Left lung (tissue), 4 donors: ENCODE measurements at regions not wholly inside any gene's neighbourhood (a gene's known extent, or its start where the extent isn't known, plus 50 kb on each side); places are given as distances from the start of the nearest gene placed in this dataset.
A peak's percentile ranks its signal among the peaks of the same experiment; 100 is the strongest.

ENCODE experiments used
- ATAC-seq: fragments of 200-7000 bp; cut with Tn5 transposase; one replicate; pipeline ENCODE4 v1.9.1; 2020; ENCODE audit warnings: moderate library complexity
- DNase-seq, 4 donors: peaks; one replicate each; pipeline ENCODE4 v3.0.0-alpha.2; 2013 to 2020
- H3K27ac ChIP-seq, 2 donors: fragments of 200-600 bp; sonication (generic) in 1 of 2; one replicate each; pipeline versions ENCODE4 v1.5.0 to v1.8.0; 2020 to 2021
- H3K27me3 ChIP-seq, 2 donors: fragments of 200-600 bp; sonication (generic) in 1 of 2; one replicate each; pipeline versions ENCODE4 v1.5.0 to v1.8.0; 2020 to 2021
- H3K36me3 ChIP-seq, 2 donors: fragments of 200-600 bp; sonication (generic) in 1 of 2; one replicate each; pipeline versions ENCODE4 v1.5.0 to v1.8.0; 2020 to 2021
- H3K4me1 ChIP-seq, 2 donors: fragments of 200-600 bp; one replicate each; pipeline ENCODE4 v1.8.0; 2021
- H3K4me3 ChIP-seq, 2 donors: fragments of 200-600 bp; sonication (generic) in 1 of 2; one replicate each; pipeline versions ENCODE4 v1.5.0 to v1.8.0; 2020 to 2021; ENCODE audit warnings: mild to moderate bottlenecking in 1 of 2
- H3K9me3 ChIP-seq, 2 donors: fragments of 200-600 bp; sonication (generic) in 1 of 2; one replicate each; pipeline versions ENCODE4 v1.5.0 to v1.8.0; 2020 to 2021
- intact Hi-C, 2 donors: fragments of 100-400 bp; cut with DNase I; formaldehyde crosslinking; loops; one replicate each; pipeline versions ENCODE4 v1.11.2 to v1.14.2; 2022
- TF ChIP-seq, protein P1 (sequence below), 2 donors: fragments of 200-600 bp; sonication (generic) in 1 of 2; IDR thresholded peaks; one replicate each; pipeline versions ENCODE4 v1.5.0 to v1.8.0; 2021; ENCODE audit warnings: antibody characterized with exemption in 2 of 2
- donor health status: DM: no; HTN: yes; CAD: no.
- donor health status: DM: no; HTN: no; CAD: no.

DNA sequence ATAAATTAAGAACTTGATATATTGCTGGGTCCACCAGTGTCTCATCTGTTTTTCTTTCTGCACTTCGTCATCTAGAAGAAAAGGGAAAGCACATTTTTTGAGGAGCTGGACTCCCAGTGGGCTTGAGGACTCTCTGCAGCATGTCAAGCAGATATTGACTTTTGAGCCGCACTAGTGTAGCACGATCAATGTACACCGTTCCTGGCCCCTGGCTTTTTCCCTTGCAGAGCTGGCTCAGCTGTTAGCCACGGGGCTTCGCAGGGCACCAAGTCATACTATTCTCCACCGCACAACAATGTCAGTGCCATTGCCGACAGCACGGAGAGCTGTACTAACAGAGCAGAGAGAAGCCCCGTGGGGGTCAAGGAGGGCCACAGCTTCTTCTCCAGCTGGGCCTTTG lies 235.4 kb upstream of the HABP2 start:
- Histone ChIP-seq H3K4me3 (no peak overlapping the region), H3K27me3 (no peaks in the 10 kb centered on the region), H3K4me1 (peaks cover 0 to 11% of the 10 kb centered on the region in 2 donors), H3K36me3 (no peaks in the 10 kb centered on the region), H3K27ac (no peak overlapping the region), H3K9me3 (no peaks in the 10 kb centered on the region)
- TF ChIP-seq, protein P1, sequence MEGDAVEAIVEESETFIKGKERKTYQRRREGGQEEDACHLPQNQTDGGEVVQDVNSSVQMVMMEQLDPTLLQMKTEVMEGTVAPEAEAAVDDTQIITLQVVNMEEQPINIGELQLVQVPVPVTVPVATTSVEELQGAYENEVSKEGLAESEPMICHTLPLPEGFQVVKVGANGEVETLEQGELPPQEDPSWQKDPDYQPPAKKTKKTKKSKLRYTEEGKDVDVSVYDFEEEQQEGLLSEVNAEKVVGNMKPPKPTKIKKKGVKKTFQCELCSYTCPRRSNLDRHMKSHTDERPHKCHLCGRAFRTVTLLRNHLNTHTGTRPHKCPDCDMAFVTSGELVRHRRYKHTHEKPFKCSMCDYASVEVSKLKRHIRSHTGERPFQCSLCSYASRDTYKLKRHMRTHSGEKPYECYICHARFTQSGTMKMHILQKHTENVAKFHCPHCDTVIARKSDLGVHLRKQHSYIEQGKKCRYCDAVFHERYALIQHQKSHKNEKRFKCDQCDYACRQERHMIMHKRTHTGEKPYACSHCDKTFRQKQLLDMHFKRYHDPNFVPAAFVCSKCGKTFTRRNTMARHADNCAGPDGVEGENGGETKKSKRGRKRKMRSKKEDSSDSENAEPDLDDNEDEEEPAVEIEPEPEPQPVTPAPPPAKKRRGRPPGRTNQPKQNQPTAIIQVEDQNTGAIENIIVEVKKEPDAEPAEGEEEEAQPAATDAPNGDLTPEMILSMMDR (IDR thresholded peaks at IDR 0.05), result no peak
- DNase-seq, result no peak
- ATAC-seq, result no peak
- intact Hi-C loops, result no loop called here

DNA sequence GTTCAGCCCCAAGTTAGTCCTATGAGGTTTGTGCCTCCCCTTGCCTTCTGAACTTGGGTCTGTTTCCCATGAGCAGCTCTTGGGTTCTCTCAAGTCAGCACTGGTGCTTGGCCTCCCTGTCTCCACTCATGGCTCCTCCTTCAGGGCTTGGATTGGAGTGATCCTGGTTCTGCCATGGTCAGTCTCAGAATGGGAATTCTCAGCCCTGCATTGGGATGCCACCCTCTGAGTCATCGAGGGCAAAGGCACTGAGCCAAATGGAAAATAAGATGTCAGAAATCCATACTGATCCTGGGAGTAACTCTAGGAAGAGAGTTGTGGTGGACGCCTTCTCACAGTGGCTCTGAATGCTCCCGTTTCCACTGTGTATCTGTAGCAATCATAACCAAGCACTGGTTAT lies 233.4 kb upstream of the HABP2 start:
- intact Hi-C loops, result no loop called here
- DNase-seq, result no peak
- no peak overlapping the region for H3K4me3 ChIP-seq
- ATAC-seq, result no peak
- no peaks in the 10 kb centered on the region for H3K27me3 ChIP-seq
- H3K36me3 ChIP-seq, result no peaks in the 10 kb centered on the region
- no peak overlapping the region for H3K27ac ChIP-seq
- TF ChIP-seq, protein P1 (IDR thresholded peaks at IDR 0.05), result no peak
- no peaks in the 10 kb centered on the region for H3K9me3 ChIP-seq
- peaks cover 0 to 17% of the 10 kb centered on the region in 2 donors for H3K4me1 ChIP-seq

DNA sequence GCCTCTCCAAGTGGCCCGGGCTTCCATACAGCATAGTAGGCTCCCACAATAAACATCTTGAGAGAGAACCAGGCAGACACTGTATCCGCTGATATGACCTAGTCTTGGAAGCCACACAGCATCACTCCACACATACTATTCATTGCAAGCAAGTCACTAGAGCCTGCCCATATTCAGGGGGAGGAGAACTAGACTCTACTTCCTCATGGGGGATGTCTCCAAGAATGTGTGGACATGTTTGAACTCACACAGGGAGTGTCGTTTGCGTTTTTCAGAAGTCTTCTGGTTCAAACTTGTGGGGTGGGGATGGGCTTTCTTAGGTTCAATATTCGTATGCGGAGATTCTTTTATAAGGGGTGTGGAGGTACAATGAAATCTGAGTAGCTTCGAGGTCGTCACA lies 232.6 kb upstream of the HABP2 start:
- no peak overlapping the region for H3K4me3 ChIP-seq
- H3K36me3 ChIP-seq, result no peaks in the 10 kb centered on the region
- no peak overlapping the region for H3K27ac ChIP-seq
- peak; percentile 29 for ATAC-seq
- DNase-seq, result no peak
- no peaks in the 10 kb centered on the region for H3K27me3 ChIP-seq
- H3K9me3 ChIP-seq, result no peaks in the 10 kb centered on the region
- peaks cover 0 to 17% of the 10 kb centered on the region in 2 donors for H3K4me1 ChIP-seq
- TF ChIP-seq, protein P1 (IDR thresholded peaks at IDR 0.05), result no peak
- intact Hi-C loops, result no loop called here

DNA sequence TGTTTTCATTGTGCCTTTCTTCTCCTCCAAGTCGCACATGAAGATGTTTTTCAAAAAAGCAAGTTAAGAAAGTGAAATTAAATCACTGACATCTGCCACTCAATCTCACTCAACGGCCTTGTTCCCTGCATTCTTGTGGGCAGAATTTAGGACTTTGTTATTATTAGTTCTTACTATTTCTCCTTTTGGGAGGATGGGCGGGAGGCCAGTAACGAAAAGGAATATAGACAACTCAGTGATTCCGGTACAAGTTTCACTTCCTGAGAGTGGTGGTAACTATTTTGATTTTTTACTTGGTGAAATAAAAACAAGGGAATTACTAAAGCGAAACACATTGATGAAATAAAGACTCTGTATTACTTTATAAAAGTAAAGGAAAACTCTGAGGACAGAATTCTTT lies 231.9 kb upstream of the HABP2 start:
- no peaks in the 10 kb centered on the region for H3K9me3 ChIP-seq
- ATAC-seq (peak; percentile 53), DNase-seq (no peak)
- no peaks in the 10 kb centered on the region for H3K36me3 ChIP-seq
- H3K27me3 ChIP-seq, result no peaks in the 10 kb centered on the region
- peak overlapping the region in 1 of 2 donors; percentile 61 for H3K27ac ChIP-seq
- intact Hi-C loops, result no loop called here
- H3K4me3 ChIP-seq, result no peak overlapping the region
- peaks cover 0 to 21% of the 10 kb centered on the region in 2 donors for H3K4me1 ChIP-seq
- TF ChIP-seq, protein P1 (IDR thresholded peaks at IDR 0.05), result no peak

DNA sequence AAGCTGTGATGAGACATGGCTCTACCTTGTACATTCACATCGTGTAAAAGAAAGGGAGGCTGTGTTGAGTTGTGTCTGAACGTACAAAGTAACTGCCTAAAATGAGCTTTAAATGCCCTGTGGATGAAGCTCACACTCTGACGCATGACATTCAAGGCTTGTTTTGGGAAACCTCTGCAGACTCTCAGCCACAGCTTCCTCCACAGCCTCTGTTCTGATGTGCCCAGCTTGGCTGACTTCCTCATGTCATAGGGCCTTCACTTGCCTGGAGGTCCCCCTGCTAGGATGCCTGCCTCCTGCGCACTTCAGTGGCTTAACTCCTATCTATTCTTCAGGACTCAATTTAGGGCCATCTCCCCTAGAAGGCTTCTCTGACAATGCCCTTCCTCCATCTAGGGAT lies 230.0 kb upstream of the HABP2 start:
- Histone ChIP-seq H3K4me1 (peaks cover 0 to 33% of the 10 kb centered on the region in 2 donors), H3K36me3 (no peaks in the 10 kb centered on the region), H3K9me3 (no peaks in the 10 kb centered on the region), H3K27ac (peak overlapping the region in 1 of 2 donors; percentile 38), H3K27me3 (no peaks in the 10 kb centered on the region), H3K4me3 (no peak overlapping the region)
- peak in 1 of 4 donors; percentile 68 for DNase-seq
- ATAC-seq, result peak; percentile 70
- TF ChIP-seq, protein P1 (IDR thresholded peaks at IDR 0.05), result no peak
- intact Hi-C loops, result no loop called here
